Activated CD4-positive, alpha-beta T cell treated with anti-CD3 and anti-CD28 coated beads for 36 hours (primary cell): ENCODE measurements at regions not wholly inside any gene's neighbourhood (a gene's known extent, or its start where the extent isn't known, plus 50 kb on each side); places are given as distances from the start of the nearest gene placed in this dataset.
"Not testable (repeated sequence)": the region's sequence is repeated elsewhere in the genome, so short reads cannot be mapped to it uniquely, and the experiment has no call there.

Source experiments
- ATAC-seq: fragments of 200-7000 bp; cut with Tn5 transposase; one replicate; pipeline ENCODE4 v1.10.0; 2021; ENCODE audit warnings: mild to moderate bottlenecking, moderate library complexity
- CTCF ChIA-PET: fragments of 350-600 bp; sonication (Branson Sonifier 250); formaldehyde crosslinking; loops from one replicate; lab custom pipeline; 2021; ENCODE audit warnings: antibody characterized with exemption; lab: Charles Lee
- POLR2A ChIA-PET: fragments of 350-600 bp; sonication (Branson Sonifier 250); formaldehyde crosslinking; loops from one replicate; lab custom pipeline; 2021; ENCODE audit warnings: antibody characterized with exemption, inconsistent platforms; lab: Charles Lee
- DNase-seq: peaks from one replicate; pipeline ENCODE4 v3.0.0-alpha.2; 2020
- H3K27ac Mint-ChIP-seq: one replicate; pipeline ENCODE4 v1.8.0; 2021; ENCODE audit warnings: mixed read lengths
- H3K27me3 Mint-ChIP-seq: one replicate; pipeline ENCODE4 v1.8.0; 2021; ENCODE audit warnings: mixed read lengths
- H3K36me3 Mint-ChIP-seq: one replicate; pipeline ENCODE4 v1.8.0; 2021; ENCODE audit warnings: low read depth, mixed read lengths
- H3K4me1 Mint-ChIP-seq: one replicate; pipeline ENCODE4 v1.8.0; 2021; ENCODE audit warnings: mixed read lengths
- H3K4me3 Mint-ChIP-seq: one replicate; pipeline ENCODE4 v1.8.0; 2021; ENCODE audit warnings: mild to moderate bottlenecking, moderate library complexity, mixed read lengths
- H3K9me3 Mint-ChIP-seq: one replicate; pipeline ENCODE4 v1.8.0; 2021; ENCODE audit warnings: low read depth, mixed read lengths
- intact Hi-C, 2 experiments: fragments of 100-400 bp; cut with DNase I in 1 of 2; cut with micrococcal nuclease in 1 of 2; formaldehyde crosslinking; loops; one replicate each; pipeline versions ENCODE4 v1.14.2 to v1.15.1; 2022 to 2024; cut with DNase I, micrococcal nuclease

GRCh38 chr10:125264091-125264490, 103.7 kb upstream of the CTBP2 start:
- no peak for DNase-seq
- ChIA-PET POLR2A (interaction anchor here (0.6 kb wide), 1 partner anchor 194 kb away, joined by 3 read pairs; no protein-coding TSS in a partner anchor), CTCF (no interaction called here)
- no peak overlapping the region for H3K4me3 Mint-ChIP-seq
- H3K27ac Mint-ChIP-seq, result no peak overlapping the region
- intact Hi-C loops, result no loop called here
- no peaks in the 10 kb centered on the region for H3K27me3 Mint-ChIP-seq
- H3K4me1 Mint-ChIP-seq, result no peaks in the 10 kb centered on the region
- ATAC-seq, result no peak
- no peaks in the 10 kb centered on the region for H3K36me3 Mint-ChIP-seq
- peaks cover 3% of the 10 kb centered on the region for H3K9me3 Mint-ChIP-seq

GRCh38 chr10:125263551-125263950, 103.2 kb upstream of the CTBP2 start:
- intact Hi-C loops, result no loop called here
- Mint-ChIP-seq H3K4me3 (no peak overlapping the region), H3K9me3 (peaks cover 3% of the 10 kb centered on the region), H3K27me3 (no peaks in the 10 kb centered on the region), H3K4me1 (no peaks in the 10 kb centered on the region), H3K27ac (no peak overlapping the region), H3K36me3 (no peaks in the 10 kb centered on the region)
- DNase-seq, result no peak
- ChIA-PET CTCF (no interaction called here), POLR2A (no interaction called here)
- no peak for ATAC-seq

- Mint-ChIP-seq H3K4me1 (no peaks in the 10 kb centered on the region), H3K27ac (no peak overlapping the region), H3K4me3 (no peak overlapping the region), H3K36me3 (no peaks in the 10 kb centered on the region), H3K9me3 (peaks cover 3% of the 10 kb centered on the region), H3K27me3 (no peaks in the 10 kb centered on the region)
- CTCF ChIA-PET, result no interaction called here
- ATAC-seq, result no peak
- intact Hi-C loops, result no loop called here
- POLR2A ChIA-PET, result no interaction called here
- DNase-seq, result no peak
Observed at GRCh38 chr10:125262920-125263319, 102.6 kb upstream of the CTBP2 start.

- CTCF ChIA-PET, result no interaction called here
- no peaks in the 10 kb centered on the region for H3K36me3 Mint-ChIP-seq
- intact Hi-C loops, result no loop called here
- POLR2A ChIA-PET, result no interaction called here
- no peak for DNase-seq
- H3K4me3 Mint-ChIP-seq, result no peak overlapping the region
- H3K27me3 Mint-ChIP-seq, result no peaks in the 10 kb centered on the region
- no peak overlapping the region for H3K27ac Mint-ChIP-seq
- no peaks in the 10 kb centered on the region for H3K4me1 Mint-ChIP-seq
- H3K9me3 Mint-ChIP-seq, result peaks cover 3% of the 10 kb centered on the region
- ATAC-seq, result no peak
Observed at GRCh38 chr10:125262409-125262808, 102.0 kb upstream of the CTBP2 start.

GRCh38 chr10:125261491-125262186, 101.3 kb upstream of the CTBP2 start:
- Mint-ChIP-seq H3K27me3 (no peaks in the 10 kb centered on the region), H3K4me1 (no peaks in the 10 kb centered on the region), H3K9me3 (peaks cover 3% of the 10 kb centered on the region), H3K36me3 (no peaks in the 10 kb centered on the region), H3K4me3 (no peak overlapping the region), H3K27ac (no peak overlapping the region)
- no peak for DNase-seq
- peak; percentile 84 for ATAC-seq
- ChIA-PET POLR2A (no interaction called here), CTCF (no interaction called here)
- intact Hi-C loops, result no loop called here

GRCh38 chr10:125260260-125260659, 99.9 kb upstream of the CTBP2 start:
- Mint-ChIP-seq H3K36me3 (no peaks in the 10 kb centered on the region), H3K27ac (no peak overlapping the region), H3K27me3 (no peaks in the 10 kb centered on the region), H3K4me1 (no peaks in the 10 kb centered on the region), H3K9me3 (peaks cover 6% of the 10 kb centered on the region), H3K4me3 (no peak overlapping the region)
- DNase-seq (no peak), ATAC-seq (no peak)
- ChIA-PET POLR2A (no interaction called here), CTCF (no interaction called here)
- intact Hi-C loops, result no loop called here

GRCh38 chr10:125259651-125260050, 99.3 kb upstream of the CTBP2 start:
- no peak for ATAC-seq
- Mint-ChIP-seq H3K9me3 (peaks cover 6% of the 10 kb centered on the region), H3K36me3 (no peaks in the 10 kb centered on the region), H3K27me3 (no peaks in the 10 kb centered on the region), H3K4me3 (no peak overlapping the region), H3K4me1 (no peaks in the 10 kb centered on the region), H3K27ac (no peak overlapping the region)
- ChIA-PET POLR2A (no interaction called here), CTCF (no interaction called here)
- DNase-seq, result no peak
- intact Hi-C loops, result no loop called here

- DNase-seq (no peak), ATAC-seq (no peak)
- no peaks in the 10 kb centered on the region for H3K27me3 Mint-ChIP-seq
- ChIA-PET CTCF (interaction anchor here (0.6 kb wide), 1 partner anchor 430 kb away, joined by 4 read pairs; no protein-coding TSS in a partner anchor), POLR2A (no interaction called here)
- H3K4me1 Mint-ChIP-seq, result no peaks in the 10 kb centered on the region
- no peak overlapping the region for H3K4me3 Mint-ChIP-seq
- H3K27ac Mint-ChIP-seq, result no peak overlapping the region
- peaks cover 6% of the 10 kb centered on the region for H3K9me3 Mint-ChIP-seq
- H3K36me3 Mint-ChIP-seq, result no peaks in the 10 kb centered on the region
- intact Hi-C loops, result no loop called here
Observed at GRCh38 chr10:125258676-125259075, 98.3 kb upstream of the CTBP2 start.

- POLR2A ChIA-PET, result no interaction called here
Observed at GRCh38 chr10:125257521-125258108, 97.3 kb upstream of the CTBP2 start.

GRCh38 chr10:125256026-125256425, 95.7 kb upstream of the CTBP2 start:
- CTCF ChIA-PET, result interaction anchor here (0.6 to 0.7 kb wide), 2 partner anchors 19 to 260 kb away, joined by 3 read pairs; no protein-coding TSS in a partner anchor
- Mint-ChIP-seq H3K27ac (no peak overlapping the region), H3K9me3 (peaks cover 7% of the 10 kb centered on the region), H3K27me3 (peaks cover 2% of the 10 kb centered on the region), H3K36me3 (no peaks in the 10 kb centered on the region), H3K4me3 (no peak overlapping the region), H3K4me1 (no peaks in the 10 kb centered on the region)
- no peak for ATAC-seq
- POLR2A ChIA-PET, result no interaction called here
- no peak for DNase-seq
- intact Hi-C loops, result no loop called here

More at GRCh38 chr10:125257521-125258108, 97.3 kb upstream of the CTBP2 start:
- no peak for ATAC-seq
- Mint-ChIP-seq H3K9me3 (peaks cover 6% of the 10 kb centered on the region), H3K4me1 (no peaks in the 10 kb centered on the region), H3K27ac (no peak overlapping the region), H3K4me3 (no peak overlapping the region), H3K36me3 (no peaks in the 10 kb centered on the region), H3K27me3 (peaks cover 2% of the 10 kb centered on the region)
- DNase-seq, result no peak
- CTCF ChIA-PET, result interaction anchor here (0.7 kb wide), 1 partner anchor 14 kb away, joined by 3 read pairs; no protein-coding TSS in a partner anchor
- intact Hi-C loops, result no loop called here

- intact Hi-C loops, result no loop called here
- H3K36me3 Mint-ChIP-seq, result no peaks in the 10 kb centered on the region
- ChIA-PET CTCF (no interaction called here), POLR2A (no interaction called here)
- H3K4me3 Mint-ChIP-seq, result no peak overlapping the region
- peaks cover 4% of the 10 kb centered on the region for H3K9me3 Mint-ChIP-seq
- peaks cover 3% of the 10 kb centered on the region for H3K27me3 Mint-ChIP-seq
- DNase-seq, result no peak
- no peaks in the 10 kb centered on the region for H3K4me1 Mint-ChIP-seq
- no peak overlapping the region for H3K27ac Mint-ChIP-seq
- ATAC-seq, result no peak
Observed at GRCh38 chr10:125252937-125253336, 92.6 kb upstream of the CTBP2 start.

- H3K27me3 Mint-ChIP-seq, H3K27ac Mint-ChIP-seq, DNase-seq, H3K4me1 Mint-ChIP-seq, ATAC-seq, H3K4me3 Mint-ChIP-seq, H3K9me3 Mint-ChIP-seq, CTCF ChIA-PET, H3K36me3 Mint-ChIP-seq, POLR2A ChIA-PET, intact Hi-C loops: not testable (repeated sequence)
Observed at GRCh38 chr10:125250834-125251233, 90.5 kb upstream of the CTBP2 start.
